Gastrocnemius medialis (tissue), 4 donors: ENCODE measurements at regions not wholly inside any gene's neighbourhood (a gene's known extent, or its start where the extent isn't known, plus 50 kb on each side); places are given as distances from the start of the nearest gene placed in this dataset.
"Not testable (repeated sequence)": the region's sequence is repeated elsewhere in the genome, so short reads cannot be mapped to it uniquely, and the experiment has no call there.

Experiments used
- POLR2A ChIP-seq, 2 donors: fragments of 450-650 bp; IDR thresholded peaks; one replicate each; pipeline ENCODE4 v1.6.1; 2017; ENCODE audit warnings: antibody characterized with exemption in 2 of 2, mild to moderate bottlenecking in 2 of 2, moderate library complexity in 2 of 2
- TF ChIP-seq, protein P1 (sequence below), 5 experiments: fragments of 450-650 bp in 3 of 5; fragments of 200-600 bp in 2 of 5; sonication (generic) in 2 of 5; IDR thresholded peaks in 4 of 5; conservative IDR thresholded peaks in 1 of 5; 1 replicate in 4 of 5; 2 replicates in 1 of 5; pipeline ENCODE4 v1.5.1; 2016 to 2019; ENCODE audit warnings: antibody characterized with exemption in 5 of 5, mild to moderate bottlenecking in 3 of 5, moderate library complexity in 3 of 5

DNA sequence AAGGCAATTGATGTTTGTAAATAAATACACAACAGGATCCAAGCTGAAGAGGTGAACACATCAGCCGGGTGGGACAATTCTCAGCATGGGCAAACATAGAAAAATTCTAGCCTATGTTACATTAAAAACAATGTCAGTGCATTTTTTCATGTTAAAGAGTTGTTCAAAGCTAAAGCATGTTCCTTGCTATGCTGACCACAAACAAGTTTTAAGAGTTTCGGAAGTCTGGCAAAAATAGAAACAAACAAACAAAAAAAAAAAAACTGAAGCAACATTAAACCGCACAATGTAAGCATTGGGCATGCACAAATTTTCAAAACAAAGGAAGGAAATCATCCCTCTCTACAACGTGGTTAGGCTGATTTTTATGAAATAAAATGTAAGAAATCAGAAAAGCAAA lies 185.8 kb downstream of the FOXD4L6 start:
- TF ChIP-seq, protein P1, sequence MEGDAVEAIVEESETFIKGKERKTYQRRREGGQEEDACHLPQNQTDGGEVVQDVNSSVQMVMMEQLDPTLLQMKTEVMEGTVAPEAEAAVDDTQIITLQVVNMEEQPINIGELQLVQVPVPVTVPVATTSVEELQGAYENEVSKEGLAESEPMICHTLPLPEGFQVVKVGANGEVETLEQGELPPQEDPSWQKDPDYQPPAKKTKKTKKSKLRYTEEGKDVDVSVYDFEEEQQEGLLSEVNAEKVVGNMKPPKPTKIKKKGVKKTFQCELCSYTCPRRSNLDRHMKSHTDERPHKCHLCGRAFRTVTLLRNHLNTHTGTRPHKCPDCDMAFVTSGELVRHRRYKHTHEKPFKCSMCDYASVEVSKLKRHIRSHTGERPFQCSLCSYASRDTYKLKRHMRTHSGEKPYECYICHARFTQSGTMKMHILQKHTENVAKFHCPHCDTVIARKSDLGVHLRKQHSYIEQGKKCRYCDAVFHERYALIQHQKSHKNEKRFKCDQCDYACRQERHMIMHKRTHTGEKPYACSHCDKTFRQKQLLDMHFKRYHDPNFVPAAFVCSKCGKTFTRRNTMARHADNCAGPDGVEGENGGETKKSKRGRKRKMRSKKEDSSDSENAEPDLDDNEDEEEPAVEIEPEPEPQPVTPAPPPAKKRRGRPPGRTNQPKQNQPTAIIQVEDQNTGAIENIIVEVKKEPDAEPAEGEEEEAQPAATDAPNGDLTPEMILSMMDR (IDR thresholded peaks at IDR 0.05 in 4 of 5, conservative IDR thresholded peaks at IDR 0.05 in 1 of 5): not testable (repeated sequence)
- not testable (repeated sequence) for TF ChIP-seq POLR2A (IDR thresholded peaks at IDR 0.05)
